GM18873 (cell line): ENCODE measurements at regions not wholly inside any gene's neighbourhood (a gene's known extent, or its start where the extent isn't known, plus 50 kb on each side); places are given as distances from the start of the nearest gene placed in this dataset.

Experiments
- ATAC-seq: cut with Tn5 transposase; IDR thresholded peaks from one replicate; pipeline ENCODE4 v1.9.1; 2021; ENCODE audit warnings: mild to moderate bottlenecking, moderate library complexity, moderate number of reproducible peaks; ENCODE audit not compliant: unreplicated experiment, low FRiP score

DNA sequence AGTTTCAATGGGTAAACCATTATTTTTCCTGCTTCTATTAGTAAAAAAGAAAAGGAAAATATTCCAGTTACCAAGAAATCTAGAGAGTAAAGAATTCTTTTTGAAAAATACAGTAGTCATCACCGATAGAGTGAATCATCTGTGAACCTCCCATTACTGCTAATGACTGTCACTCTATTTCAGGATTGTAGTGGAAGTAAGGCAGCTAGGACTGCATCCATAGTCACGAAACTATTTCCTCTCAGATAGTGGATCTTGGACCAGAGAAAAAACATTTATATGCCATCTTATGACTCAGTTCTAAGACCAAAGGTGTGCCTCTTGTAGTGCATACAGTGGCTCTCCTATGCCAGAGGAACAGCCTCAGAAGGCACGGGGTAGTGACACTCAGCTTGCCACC lies 173.9 kb upstream of the PLEKHA5 start:
- no peak for ATAC-seq

GRCh38 chr12:18965203-18965602 lies 164.3 kb upstream of the PLEKHA5 start:
- no peak for ATAC-seq

DNA sequence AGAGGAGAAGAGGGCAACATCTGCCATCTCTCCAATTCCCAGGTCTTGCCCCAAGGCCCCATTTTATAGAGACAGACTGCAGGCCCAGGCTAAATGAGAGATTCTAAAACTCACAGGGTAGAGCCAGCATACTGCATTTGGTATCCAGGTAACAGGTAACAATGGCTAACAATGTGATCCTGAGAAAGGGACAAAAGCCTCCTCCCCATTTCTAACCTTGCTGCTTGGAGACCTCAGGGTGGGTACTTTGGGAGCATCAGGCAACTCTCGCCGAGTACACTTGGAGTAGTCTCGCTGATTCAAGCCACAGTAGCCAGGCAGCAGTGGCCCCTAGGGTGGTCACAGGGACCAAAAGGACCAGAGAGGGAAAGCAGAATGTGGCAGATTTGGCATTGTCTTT lies 162.6 kb upstream of the PLEKHA5 start:
- ATAC-seq = no peak

DNA sequence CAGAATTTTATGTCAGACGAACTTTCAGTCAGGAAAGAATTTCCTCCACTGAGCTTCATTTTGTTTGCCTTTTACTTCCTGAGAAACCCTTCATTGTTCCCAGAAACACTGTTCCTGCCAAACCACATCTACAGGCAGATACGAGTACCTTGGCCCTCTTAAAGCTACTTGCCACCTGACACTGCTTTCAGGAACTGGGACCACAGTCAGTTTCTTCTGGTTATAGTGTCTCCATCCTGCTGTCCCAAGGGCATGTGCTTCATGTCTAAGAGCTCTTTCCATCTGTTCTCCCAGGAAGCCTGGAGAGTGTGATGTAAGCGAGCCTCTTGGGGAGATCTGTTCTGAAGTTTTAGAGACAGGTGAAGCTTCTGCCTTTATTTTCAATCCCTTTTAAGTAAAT lies 161.7 kb upstream of the PLEKHA5 start:
- no peak for ATAC-seq

GRCh38 chr12:18969512-18969911 lies 160.0 kb upstream of the PLEKHA5 start:
- no peak for ATAC-seq

DNA sequence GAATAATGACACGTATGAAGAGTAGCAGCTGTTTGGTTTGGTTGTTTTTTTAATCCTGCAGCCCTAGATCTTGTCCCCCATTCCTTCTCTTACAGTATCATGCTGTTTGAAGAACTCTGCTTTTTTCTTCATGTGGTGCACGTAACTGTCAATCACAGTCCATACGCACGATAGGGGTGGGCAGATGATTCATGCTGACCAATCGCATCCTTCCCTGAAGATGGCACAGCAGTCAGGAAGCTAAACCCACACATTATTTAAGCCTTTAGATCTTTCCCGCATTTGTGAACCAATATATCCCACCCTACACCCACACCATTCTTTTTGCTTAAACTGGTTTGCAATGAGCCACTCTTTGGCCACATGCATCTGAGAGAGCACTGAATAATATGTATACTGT lies 158.9 kb upstream of the PLEKHA5 start:
- ATAC-seq = no peak

- ATAC-seq = no peak
Measured at GRCh38 chr12:18971932-18972331, 157.6 kb upstream of the PLEKHA5 start.

- ATAC-seq = no peak
Measured at GRCh38 chr12:18975933-18976332, 153.6 kb upstream of the PLEKHA5 start.

GRCh38 chr12:18979401-18980126 lies 150.0 kb upstream of the PLEKHA5 start:
- ATAC-seq = no peak

GRCh38 chr12:18981732-18982131 lies 147.8 kb upstream of the PLEKHA5 start:
- ATAC-seq = no peak

- peak; percentile 67 for ATAC-seq
Measured at GRCh38 chr12:18982226-18982949, 147.1 kb upstream of the PLEKHA5 start.

DNA sequence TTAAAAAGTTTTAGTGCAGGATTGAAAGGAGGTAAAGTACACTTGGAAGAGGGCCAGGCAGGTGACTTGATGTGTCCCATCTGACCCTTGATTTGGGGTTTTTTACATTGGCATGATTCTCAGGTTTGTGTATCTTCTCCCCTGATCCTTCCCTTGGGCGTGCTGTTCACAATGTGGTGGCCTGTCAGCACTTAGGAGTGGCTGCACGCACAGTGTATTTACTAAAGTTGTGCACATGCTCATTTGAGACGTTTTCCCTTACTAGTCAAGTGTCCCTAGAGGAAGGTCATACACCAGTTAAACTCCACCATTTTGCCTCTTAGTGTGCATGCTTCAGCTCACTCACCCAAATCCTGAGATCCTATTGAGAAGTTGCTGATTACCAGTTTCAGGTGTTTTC lies 145.7 kb upstream of the PLEKHA5 start:
- no peak for ATAC-seq

GRCh38 chr12:18990856-18991255 lies 138.7 kb upstream of the PLEKHA5 start:
- ATAC-seq = no peak

DNA sequence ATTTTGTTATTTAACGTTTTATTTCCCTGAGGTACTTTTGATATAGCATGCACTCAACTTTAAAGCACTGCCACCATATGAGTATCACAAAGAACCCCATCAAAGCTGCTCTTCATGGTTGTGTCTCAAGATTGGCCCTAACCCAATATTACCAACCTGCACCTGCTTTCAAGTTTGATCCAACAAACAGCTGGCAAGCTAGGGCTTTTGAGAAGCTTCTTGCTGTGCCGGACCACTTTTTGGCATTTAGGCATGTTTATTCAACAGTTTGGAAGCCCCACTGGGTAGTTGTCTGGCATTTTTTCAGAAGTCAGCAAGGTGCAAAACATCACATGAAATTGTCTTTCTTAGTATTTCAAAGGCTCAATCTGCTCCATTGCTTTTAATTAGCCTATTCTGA lies 137.2 kb upstream of the PLEKHA5 start:
- no peak for ATAC-seq

GRCh38 chr12:18998343-18999261 lies 130.9 kb upstream of the PLEKHA5 start:
- no peak for ATAC-seq

DNA sequence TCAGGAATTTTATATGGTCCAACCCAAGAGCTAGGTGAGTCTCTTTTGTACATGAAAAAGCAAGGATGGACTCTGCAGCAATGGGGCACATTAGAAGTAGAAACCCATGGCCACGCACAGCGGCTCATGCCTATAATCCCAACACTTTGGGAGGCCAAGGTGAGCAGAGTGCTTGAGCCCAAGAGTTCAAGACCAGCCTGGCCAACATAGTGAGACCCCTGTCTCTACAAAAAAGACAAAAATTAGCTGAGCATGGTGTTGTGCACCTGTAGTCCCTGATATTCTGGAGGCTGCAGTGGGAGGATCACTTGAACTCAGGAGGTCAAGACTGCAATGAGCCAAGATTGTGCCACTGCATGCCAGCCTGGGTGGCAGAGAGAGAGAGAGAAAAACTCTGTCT lies 128.7 kb upstream of the PLEKHA5 start:
- no peak for ATAC-seq

DNA sequence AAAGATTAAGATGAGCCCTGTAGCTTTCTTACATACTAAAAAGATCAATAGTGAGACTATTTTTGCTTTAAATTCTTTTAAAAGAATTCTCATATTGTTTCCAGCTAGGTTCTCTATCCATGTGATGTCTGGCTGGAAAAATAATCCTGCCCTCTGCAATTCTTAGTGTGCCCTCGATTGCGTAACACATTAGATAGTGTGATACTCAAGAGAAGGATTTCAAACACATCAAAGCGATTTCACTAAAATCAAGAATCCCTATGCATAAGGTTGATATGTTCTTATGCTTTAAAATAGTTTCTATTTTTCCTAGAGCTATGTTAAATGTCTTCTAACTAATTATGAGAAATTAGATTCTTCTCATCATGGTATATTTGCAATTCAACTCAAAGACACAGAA lies 127.3 kb upstream of the PLEKHA5 start:
- no peak for ATAC-seq

GRCh38 chr12:19003141-19003540 lies 126.4 kb upstream of the PLEKHA5 start:
- ATAC-seq = no peak

DNA sequence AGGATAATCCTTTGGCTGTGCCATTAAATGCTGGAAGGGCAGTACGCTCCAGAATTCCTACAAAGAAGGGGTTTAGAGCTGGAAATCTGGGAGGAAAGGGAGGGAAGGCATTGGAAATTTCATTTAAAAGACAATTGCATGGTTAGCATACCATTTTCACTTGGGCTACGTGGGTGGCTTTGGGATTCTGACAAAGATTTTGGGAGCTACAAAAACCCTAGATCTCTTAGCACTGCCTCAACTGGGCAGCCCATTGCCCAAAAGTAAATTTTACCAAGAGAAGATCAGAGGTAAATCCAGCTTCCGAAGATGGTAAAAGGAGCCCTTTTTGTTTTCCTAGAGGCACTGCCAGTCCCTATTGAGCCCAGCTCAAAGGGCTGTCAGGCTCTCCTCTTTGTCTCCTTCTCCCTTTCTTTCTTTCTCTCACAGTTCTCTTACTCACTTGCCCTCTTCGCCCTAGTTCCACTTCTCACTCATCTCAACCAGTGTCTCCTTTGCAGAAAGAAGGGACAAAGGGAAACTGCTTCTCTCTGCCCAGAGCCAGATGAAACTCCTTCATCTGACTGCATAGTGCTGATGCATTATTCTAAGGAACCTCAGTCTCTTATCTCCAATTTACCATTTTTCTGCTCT lies 125.4 kb upstream of the PLEKHA5 start:
- ATAC-seq = no peak

DNA sequence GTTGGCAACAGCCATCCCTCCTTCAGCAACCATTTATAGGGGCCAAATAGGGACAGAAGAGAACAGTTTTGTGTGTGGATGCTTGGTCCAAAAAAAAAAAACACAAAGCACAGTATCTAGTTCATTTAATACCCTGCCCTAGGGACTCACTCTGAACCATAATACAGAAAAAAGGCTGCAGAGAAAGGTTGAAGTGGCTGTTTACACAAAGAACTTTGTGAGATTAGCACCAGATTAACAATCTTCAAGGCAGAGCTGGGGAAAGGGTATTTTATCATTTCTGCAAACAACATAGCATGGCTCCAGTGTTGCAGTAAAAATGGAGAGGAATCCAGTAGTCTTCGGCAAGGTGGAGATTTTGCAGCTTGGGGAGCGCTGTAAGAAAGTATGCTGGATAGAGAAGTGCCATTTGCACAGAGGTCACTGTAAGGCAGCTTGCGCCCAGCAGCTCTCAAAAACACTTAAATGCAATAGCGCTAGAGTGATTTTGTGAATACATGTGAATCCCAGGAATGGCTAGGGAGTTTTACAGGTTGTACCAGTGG lies 124.2 kb upstream of the PLEKHA5 start:
- no peak for ATAC-seq
